ENCODE measurements at regions not wholly inside any gene's neighbourhood (a gene's known extent, or its start where the extent isn't known, plus 50 kb on each side); places are given as distances from the start of the nearest gene placed in this dataset.

GRCh38 chr10:28250782-28251181, 52.1 kb downstream of the MPP7 start:
- no peak overlapping the region for H3K4me3 ChIP-seq (ENCODE audit: low read depth, low read length)
- peak; percentile 36 for TF ChIP-seq CTCF (IDR thresholded peaks at IDR 0.05; ENCODE audit: low read depth, low read length, missing control alignments)
- peak; percentile 26 for DNase-seq (ENCODE audit: low read depth)
- in situ Hi-C loops (cut with HindIII; ENCODE audit: low sequenced_read_pairs), result no loop called here

- DNase-seq (ENCODE audit: low read depth), result no peak
- H3K4me3 ChIP-seq (ENCODE audit: low read depth, low read length), result no peak overlapping the region
- in situ Hi-C loops (cut with HindIII; ENCODE audit: low sequenced_read_pairs), result no loop called here
- no peak for TF ChIP-seq CTCF (IDR thresholded peaks at IDR 0.05; ENCODE audit: low read depth, low read length, missing control alignments)
Observed at GRCh38 chr10:28250358-28250757, 52.5 kb downstream of the MPP7 start.

GRCh38 chr10:28249512-28249911, 53.4 kb downstream of the MPP7 start:
- no peak for TF ChIP-seq CTCF (IDR thresholded peaks at IDR 0.05; ENCODE audit: low read depth, low read length, missing control alignments)
- in situ Hi-C loops (cut with HindIII; ENCODE audit: low sequenced_read_pairs), result no loop called here
- no peak for DNase-seq (ENCODE audit: low read depth)
- no peak overlapping the region for H3K4me3 ChIP-seq (ENCODE audit: low read depth, low read length)

GRCh38 chr10:28248092-28248491, 54.8 kb downstream of the MPP7 start:
- DNase-seq (ENCODE audit: low read depth), result no peak
- in situ Hi-C loops (cut with HindIII; ENCODE audit: low sequenced_read_pairs), result no loop called here
- TF ChIP-seq CTCF (IDR thresholded peaks at IDR 0.05; ENCODE audit: low read depth, low read length, missing control alignments), result no peak
- no peak overlapping the region for H3K4me3 ChIP-seq (ENCODE audit: low read depth, low read length)

GRCh38 chr10:28246023-28246422, 56.8 kb downstream of the MPP7 start:
- no peak for DNase-seq (ENCODE audit: low read depth)
- no peak overlapping the region for H3K4me3 ChIP-seq (ENCODE audit: low read depth, low read length)
- in situ Hi-C loops (cut with HindIII; ENCODE audit: low sequenced_read_pairs), result no loop called here
- TF ChIP-seq CTCF (IDR thresholded peaks at IDR 0.05; ENCODE audit: low read depth, low read length, missing control alignments), result no peak

- H3K4me3 ChIP-seq (ENCODE audit: low read depth, low read length), result no peak overlapping the region
- DNase-seq (ENCODE audit: low read depth), result no peak
- no peak for TF ChIP-seq CTCF (IDR thresholded peaks at IDR 0.05; ENCODE audit: low read depth, low read length, missing control alignments)
- in situ Hi-C loops (cut with HindIII; ENCODE audit: low sequenced_read_pairs), result no loop called here
Observed at GRCh38 chr10:28243923-28244322, 58.9 kb downstream of the MPP7 start.
